CD8-positive, alpha-beta memory T cell (primary cell): ENCODE measurements at regions not wholly inside any gene's neighbourhood (a gene's known extent, or its start where the extent isn't known, plus 50 kb on each side); places are given as distances from the start of the nearest gene placed in this dataset.

Experiments used
- CTCF ChIA-PET: fragments of 350-600 bp; sonication (Branson Sonifier 250); formaldehyde crosslinking; loops from one replicate; lab custom pipeline; 2021; ENCODE audit warnings: antibody characterized with exemption; lab: Charles Lee
- POLR2A ChIA-PET: fragments of 350-600 bp; sonication (Branson Sonifier 250); formaldehyde crosslinking; loops from one replicate; lab custom pipeline; 2021; ENCODE audit warnings: antibody characterized with exemption; lab: Charles Lee
- DNase-seq, 5 donors: peaks; one replicate each; pipeline versions ENCODE4 v3.0.0 to v3.0.0-alpha.2; 2020 to 2022; ENCODE audit warnings: mixed read lengths in 1 of 5
- H3K27ac ChIP-seq: one replicate; pipeline ENCODE4 v1.7.0; 2013; ENCODE audit warnings: low read depth, mild to moderate bottlenecking, low read length, moderate library complexity
- H3K27me3 ChIP-seq: 2 replicates; pipeline ENCODE4 v1.7.0; 2013; ENCODE audit warnings: low read length, mild to moderate bottlenecking; ENCODE audit not compliant: insufficient read depth, poor library complexity, severe bottlenecking
- H3K36me3 ChIP-seq: 2 replicates; pipeline ENCODE4 v1.7.0; 2013; ENCODE audit warnings: mild to moderate bottlenecking, low read length, moderate library complexity; ENCODE audit not compliant: insufficient read depth
- H3K4me1 ChIP-seq: 2 replicates; pipeline ENCODE4 v1.7.0; 2013; ENCODE audit warnings: mild to moderate bottlenecking, low read length, moderate library complexity; ENCODE audit not compliant: insufficient read depth
- H3K4me3 ChIP-seq: 2 replicates; pipeline ENCODE4 v1.7.0; 2013; ENCODE audit warnings: mild to moderate bottlenecking, low read length
- H3K9me3 ChIP-seq: 2 replicates; pipeline ENCODE4 v1.7.0; 2013; ENCODE audit warnings: mild to moderate bottlenecking, low read length
- H3K27ac Mint-ChIP-seq, 8 donors: one replicate each; pipeline ENCODE4 v1.8.0; 2020 to 2021; ENCODE audit warnings: mixed read lengths in 8 of 8, mild to moderate bottlenecking in 6 of 8, inconsistent platforms in 3 of 8, moderate library complexity in 3 of 8
- H3K27me3 Mint-ChIP-seq, 2 donors: one replicate each; pipeline ENCODE4 v1.8.0; 2020 to 2021; ENCODE audit warnings: mixed read lengths in 2 of 2, mild to moderate bottlenecking in 1 of 2, moderate library complexity in 1 of 2
- H3K36me3 Mint-ChIP-seq, 3 donors: one replicate each; pipeline ENCODE4 v1.8.0; 2020 to 2021; ENCODE audit warnings: mixed read lengths in 3 of 3, inconsistent platforms in 1 of 3, mild to moderate bottlenecking in 1 of 3
- H3K4me1 Mint-ChIP-seq, 3 donors: one replicate each; pipeline ENCODE4 v1.8.0; 2020 to 2021; ENCODE audit warnings: mixed read lengths in 3 of 3, inconsistent platforms in 1 of 3, mild to moderate bottlenecking in 1 of 3
- H3K4me3 Mint-ChIP-seq, 7 donors: one replicate each; pipeline ENCODE4 v1.8.0; 2020 to 2021; ENCODE audit warnings: mixed read lengths in 7 of 7, mild to moderate bottlenecking in 6 of 7, moderate library complexity in 4 of 7, inconsistent platforms in 2 of 7
- H3K9me3 Mint-ChIP-seq, 5 donors: one replicate each; pipeline ENCODE4 v1.8.0; 2020 to 2022; ENCODE audit warnings: mixed read lengths in 5 of 5, mild to moderate bottlenecking in 3 of 5, moderate library complexity in 2 of 5, inconsistent platforms in 1 of 5

GRCh38 chr11:119532551-119532950, 109.6 kb upstream of the THY1 start:
- Histone ChIP-seq H3K9me3 (no peaks in the 10 kb centered on the region), H3K36me3 (no peaks in the 10 kb centered on the region), H3K4me3 (no peak overlapping the region), H3K4me1 (no peaks in the 10 kb centered on the region), H3K27me3 (peaks cover 4% of the 10 kb centered on the region), H3K27ac (no peak overlapping the region)
- no peak for DNase-seq
- Mint-ChIP-seq H3K4me1 (peaks cover 0 to 1% (median 0%) of the 10 kb centered on the region in 3 donors), H3K36me3 (no peaks in the 10 kb centered on the region), H3K27me3 (peaks cover 12 to 54% of the 10 kb centered on the region in 2 donors), H3K4me3 (no peak overlapping the region), H3K27ac (no peak overlapping the region), H3K9me3 (no peaks in the 10 kb centered on the region)
- ChIA-PET CTCF (interaction anchor here (0.7 kb wide), 1 partner anchor 38 kb away, joined by 3 read pairs; no protein-coding TSS in a partner anchor), POLR2A (no interaction called here)

- no peaks in the 10 kb centered on the region for H3K36me3 Mint-ChIP-seq
- no peak overlapping the region for H3K27ac ChIP-seq
- H3K4me3 ChIP-seq = no peak overlapping the region
- no peaks in the 10 kb centered on the region for H3K9me3 ChIP-seq
- no peak for DNase-seq
- CTCF ChIA-PET = interaction anchor here (0.7 kb wide), 1 partner anchor 39 kb away, joined by 3 read pairs; no protein-coding TSS in a partner anchor
- no peak overlapping the region for H3K4me3 Mint-ChIP-seq
- H3K27me3 ChIP-seq = peaks cover under 1% of the 10 kb centered on the region
- H3K9me3 Mint-ChIP-seq = no peaks in the 10 kb centered on the region
- POLR2A ChIA-PET = no interaction called here
- H3K36me3 ChIP-seq = no peaks in the 10 kb centered on the region
- peaks cover 12 to 45% of the 10 kb centered on the region in 2 donors for H3K27me3 Mint-ChIP-seq
- peaks cover 0 to 1% (median 0%) of the 10 kb centered on the region in 3 donors for H3K4me1 Mint-ChIP-seq
- no peak overlapping the region for H3K27ac Mint-ChIP-seq
- no peaks in the 10 kb centered on the region for H3K4me1 ChIP-seq
Measured at GRCh38 chr11:119531623-119532022, 108.7 kb upstream of the THY1 start.

DNA sequence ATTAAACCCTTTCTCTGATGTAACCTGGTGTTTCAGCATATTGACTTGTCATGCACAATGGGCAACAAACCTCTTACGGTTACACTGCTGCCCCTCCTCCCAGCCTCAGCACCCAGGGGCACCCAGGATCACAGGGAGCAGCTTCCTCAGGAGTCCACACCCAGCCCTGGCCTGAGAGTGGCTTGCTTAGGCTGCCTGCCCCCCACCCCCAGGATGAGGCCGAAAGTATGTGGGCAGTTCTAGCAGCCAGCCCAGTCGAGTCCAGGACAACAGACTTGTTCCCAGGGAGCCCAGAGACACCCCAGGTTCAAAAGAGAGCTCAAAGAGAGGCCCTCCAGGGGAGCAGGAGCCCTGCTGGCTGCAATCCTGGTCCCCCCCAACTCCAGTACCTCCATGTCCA, 108.1 kb upstream of the THY1 start:
- Mint-ChIP-seq H3K27me3 (peaks cover 12 to 39% of the 10 kb centered on the region in 2 donors), H3K9me3 (no peaks in the 10 kb centered on the region), H3K36me3 (no peaks in the 10 kb centered on the region), H3K4me1 (peaks cover 0 to 1% (median 0%) of the 10 kb centered on the region in 3 donors), H3K4me3 (no peak overlapping the region), H3K27ac (no peak overlapping the region)
- POLR2A ChIA-PET = no interaction called here
- no peaks in the 10 kb centered on the region for H3K9me3 ChIP-seq
- no peaks in the 10 kb centered on the region for H3K27me3 ChIP-seq
- no peaks in the 10 kb centered on the region for H3K4me1 ChIP-seq
- CTCF ChIA-PET = no interaction called here
- DNase-seq = no peak
- no peaks in the 10 kb centered on the region for H3K36me3 ChIP-seq
- no peak overlapping the region for H3K4me3 ChIP-seq
- H3K27ac ChIP-seq = no peak overlapping the region

DNA sequence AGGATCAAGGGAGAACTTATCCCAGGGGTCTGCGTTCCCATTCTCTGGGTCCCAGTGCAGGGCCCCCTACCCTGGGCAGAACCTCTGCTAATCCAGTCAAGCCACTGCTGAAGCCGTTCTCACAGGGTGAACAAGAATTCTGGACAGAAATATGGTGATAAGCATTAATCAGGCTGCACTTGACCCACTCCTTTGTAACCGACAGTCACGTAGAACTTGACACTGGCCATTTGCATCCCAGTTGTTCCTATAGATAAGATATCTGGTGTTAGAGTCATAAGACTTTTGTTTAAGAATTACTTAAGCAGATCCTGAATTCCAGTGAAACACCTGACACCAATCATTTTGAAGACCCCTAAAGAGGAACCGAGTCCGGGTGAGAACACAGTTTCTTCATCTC, 107.5 kb upstream of the THY1 start:
- no peak overlapping the region for H3K4me3 Mint-ChIP-seq
- H3K27ac Mint-ChIP-seq = no peak overlapping the region
- Histone ChIP-seq H3K36me3 (no peaks in the 10 kb centered on the region), H3K4me3 (no peak overlapping the region), H3K27ac (no peak overlapping the region), H3K27me3 (no peaks in the 10 kb centered on the region), H3K4me1 (no peaks in the 10 kb centered on the region), H3K9me3 (no peaks in the 10 kb centered on the region)
- no peaks in the 10 kb centered on the region for H3K9me3 Mint-ChIP-seq
- peaks cover 9 to 34% of the 10 kb centered on the region in 2 donors for H3K27me3 Mint-ChIP-seq
- CTCF ChIA-PET = no interaction called here
- no peaks in the 10 kb centered on the region for H3K36me3 Mint-ChIP-seq
- peaks cover 0 to 1% (median 0%) of the 10 kb centered on the region in 3 donors for H3K4me1 Mint-ChIP-seq
- no peak for DNase-seq
- POLR2A ChIA-PET = no interaction called here

DNA sequence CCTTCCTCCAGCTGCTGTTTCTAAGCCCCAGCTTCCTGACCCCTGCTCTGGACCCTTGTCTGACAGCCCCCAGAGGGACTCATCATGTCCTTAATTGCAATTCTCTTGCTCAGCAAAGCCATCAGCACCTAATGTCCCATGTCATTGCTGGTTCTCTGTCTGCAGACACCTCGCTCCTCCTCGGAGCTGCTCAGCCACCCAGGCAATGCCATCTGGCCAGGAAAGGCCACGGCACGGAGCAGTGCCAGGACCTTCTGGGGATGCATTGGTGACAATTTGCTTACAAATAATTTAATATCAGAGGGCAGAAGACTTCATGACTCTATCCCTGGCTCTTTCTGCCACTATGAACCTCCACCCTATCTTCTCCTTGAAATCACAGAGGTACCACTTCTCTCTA, 107.0 kb upstream of the THY1 start:
- Histone ChIP-seq H3K4me1 (no peaks in the 10 kb centered on the region), H3K27me3 (no peaks in the 10 kb centered on the region)
- H3K36me3 Mint-ChIP-seq = no peaks in the 10 kb centered on the region

DNA sequence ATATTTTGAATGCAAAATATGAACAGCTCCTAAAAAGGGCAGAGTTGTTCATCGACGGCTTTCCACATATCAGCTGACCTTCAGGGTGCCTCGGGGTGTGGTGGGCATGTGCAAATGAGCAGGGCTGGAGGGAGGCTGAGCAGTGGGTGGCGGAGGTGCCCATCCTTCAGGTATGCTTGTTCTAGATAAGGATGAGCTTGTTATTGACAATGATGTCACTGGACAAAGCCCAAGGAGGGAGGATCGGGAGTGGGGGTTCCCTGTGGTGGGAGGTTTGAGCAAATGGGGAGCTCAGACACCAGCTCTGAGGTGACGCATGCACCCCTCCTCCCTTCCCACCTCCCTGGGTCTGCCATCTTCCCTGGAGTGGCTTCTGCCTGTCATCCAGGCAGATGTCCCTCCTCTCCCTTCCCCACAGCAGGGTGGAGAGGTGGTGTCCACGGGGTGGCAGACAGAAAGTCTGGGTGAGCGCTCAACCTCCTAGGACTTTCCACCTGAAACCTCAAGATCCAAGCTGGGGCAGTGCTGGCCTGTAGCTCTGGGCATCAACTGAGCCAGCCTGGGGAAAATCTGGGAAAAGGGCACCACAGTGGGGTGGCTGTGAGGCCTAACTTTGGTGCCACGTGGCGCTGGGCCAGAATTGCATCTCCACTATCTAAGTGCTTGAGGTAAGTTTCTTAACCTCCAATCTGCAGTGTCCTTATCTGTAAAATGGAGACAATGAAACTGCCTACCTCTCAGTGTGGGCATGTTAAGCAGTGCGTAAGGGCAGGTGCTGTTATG, 106.3 kb upstream of the THY1 start:
- Histone ChIP-seq H3K27ac (no peak overlapping the region), H3K4me1 (no peaks in the 10 kb centered on the region), H3K27me3 (no peaks in the 10 kb centered on the region), H3K36me3 (no peaks in the 10 kb centered on the region), H3K9me3 (no peaks in the 10 kb centered on the region), H3K4me3 (no peak overlapping the region)
- Mint-ChIP-seq H3K4me1 (peaks cover 0 to 1% (median 0%) of the 10 kb centered on the region in 3 donors), H3K4me3 (no peak overlapping the region), H3K9me3 (no peaks in the 10 kb centered on the region), H3K27ac (peak overlapping the region in 1 of 8 donors; percentile 74), H3K27me3 (peaks cover 7 to 25% of the 10 kb centered on the region in 2 donors), H3K36me3 (no peaks in the 10 kb centered on the region)
- ChIA-PET POLR2A (no interaction called here), CTCF (no interaction called here)
- no peak for DNase-seq

More for the DNA sequence above, 107.0 kb upstream of the THY1 start:
- peaks cover 9 to 28% of the 10 kb centered on the region in 2 donors for H3K27me3 Mint-ChIP-seq
- no peak overlapping the region for H3K27ac ChIP-seq
- ChIA-PET POLR2A (no interaction called here), CTCF (no interaction called here)
- H3K9me3 Mint-ChIP-seq = no peaks in the 10 kb centered on the region
- peaks cover 0 to 1% (median 0%) of the 10 kb centered on the region in 3 donors for H3K4me1 Mint-ChIP-seq
- H3K4me3 Mint-ChIP-seq = no peak overlapping the region
- H3K27ac Mint-ChIP-seq = peak overlapping the region in 1 of 8 donors; percentile 74
- H3K9me3 ChIP-seq = no peaks in the 10 kb centered on the region
- no peak overlapping the region for H3K4me3 ChIP-seq
- no peaks in the 10 kb centered on the region for H3K36me3 ChIP-seq
- DNase-seq = no peak

- no peaks in the 10 kb centered on the region for H3K36me3 ChIP-seq
- H3K4me1 ChIP-seq = no peaks in the 10 kb centered on the region
- ChIA-PET POLR2A (no interaction called here), CTCF (no interaction called here)
- DNase-seq = no peak
- H3K27me3 ChIP-seq = no peaks in the 10 kb centered on the region
- no peaks in the 10 kb centered on the region for H3K36me3 Mint-ChIP-seq
- H3K9me3 Mint-ChIP-seq = no peaks in the 10 kb centered on the region
- no peak overlapping the region for H3K27ac ChIP-seq
- H3K27ac Mint-ChIP-seq = no peak overlapping the region
- H3K4me1 Mint-ChIP-seq = no peaks in the 10 kb centered on the region
- H3K4me3 ChIP-seq = no peak overlapping the region
- no peak overlapping the region for H3K4me3 Mint-ChIP-seq
- H3K27me3 Mint-ChIP-seq = peaks cover 3 to 15% of the 10 kb centered on the region in 2 donors
- H3K9me3 ChIP-seq = no peaks in the 10 kb centered on the region
Measured at GRCh38 chr11:119525867-119526196, 102.9 kb upstream of the THY1 start.

DNA sequence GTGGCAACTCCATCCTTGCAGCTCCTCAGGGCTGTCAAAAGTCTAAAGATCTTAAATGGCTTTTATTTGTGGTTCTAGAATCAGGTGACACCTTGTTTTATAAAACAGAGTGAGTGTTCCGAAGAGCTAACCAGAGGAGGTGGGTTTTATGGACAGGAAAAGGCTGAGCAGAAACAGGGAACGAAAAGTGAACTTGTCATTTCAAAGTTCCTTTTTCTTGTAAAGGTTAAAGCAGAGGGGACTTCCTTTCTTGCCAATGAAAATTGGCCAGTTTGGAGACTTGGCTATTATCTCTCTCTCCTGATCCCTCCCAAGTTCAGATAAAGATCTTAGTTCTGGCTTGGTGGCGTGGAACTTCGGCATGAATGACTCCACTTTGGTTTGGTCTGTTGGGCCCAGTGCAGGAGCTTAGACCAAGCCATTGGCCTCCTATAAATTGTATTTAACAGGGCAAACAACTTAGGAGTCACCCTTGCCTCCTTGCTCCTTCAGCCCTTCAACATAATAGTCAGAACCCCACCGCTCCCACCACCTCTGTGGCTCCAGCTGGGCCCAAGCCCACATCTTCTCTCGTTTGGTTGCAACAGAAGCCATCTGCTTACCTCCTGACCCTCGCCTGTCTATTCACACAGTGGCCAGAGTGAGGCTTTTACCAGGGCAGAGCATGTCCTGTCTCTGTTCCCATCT, 102.4 kb upstream of the THY1 start:
- peak overlapping the region in 1 of 8 donors; percentile 47 for H3K27ac Mint-ChIP-seq
- H3K9me3 Mint-ChIP-seq = no peaks in the 10 kb centered on the region
- H3K27ac ChIP-seq = no peak overlapping the region
- H3K4me3 Mint-ChIP-seq = no peak overlapping the region
- no peak for DNase-seq
- no peaks in the 10 kb centered on the region for H3K9me3 ChIP-seq
- H3K4me3 ChIP-seq = no peak overlapping the region
- H3K4me1 Mint-ChIP-seq = no peaks in the 10 kb centered on the region
- ChIA-PET POLR2A (no interaction called here), CTCF (no interaction called here)
- no peaks in the 10 kb centered on the region for H3K27me3 ChIP-seq
- H3K4me1 ChIP-seq = no peaks in the 10 kb centered on the region
- no peaks in the 10 kb centered on the region for H3K36me3 ChIP-seq
- H3K36me3 Mint-ChIP-seq = no peaks in the 10 kb centered on the region
- H3K27me3 Mint-ChIP-seq = peaks cover 3 to 15% of the 10 kb centered on the region in 2 donors
